ENCODE measurements at regions not wholly inside any gene's neighbourhood (a gene's known extent, or its start where the extent isn't known, plus 50 kb on each side); places are given as distances from the start of the nearest gene placed in this dataset.

DNA sequence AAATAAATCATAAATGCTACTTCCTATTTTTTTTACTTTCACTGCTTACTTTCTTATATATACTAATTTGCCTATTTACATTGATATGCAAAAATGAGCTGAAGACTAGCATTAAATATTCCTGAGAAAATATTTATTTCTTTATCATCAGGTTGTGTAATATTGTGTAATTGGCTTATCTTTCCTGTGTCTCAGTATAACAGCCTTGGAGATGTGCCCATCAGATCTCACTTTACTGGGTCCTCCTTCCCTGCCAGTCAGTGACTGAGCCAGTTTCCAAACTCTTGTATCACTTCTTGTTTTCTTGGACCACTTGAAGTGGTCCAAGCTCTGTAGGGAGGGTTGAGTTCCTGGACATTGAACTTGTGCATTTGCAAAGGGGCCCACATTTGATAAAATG lies 900.0 kb downstream of the LUZP2 start:
- Histone ChIP-seq H3K27me3 (ENCODE audit: control insufficient read depth, insufficient read depth, low read length) (no peaks in the 10 kb centered on the region), H3K36me3 (ENCODE audit: control insufficient read depth, insufficient read depth, low read length) (no peaks in the 10 kb centered on the region), H3K4me3 (ENCODE audit: low read depth, low read length) (no peak overlapping the region)
- DNase-seq (ENCODE audit: low read depth) = no peak
- CTCF ChIA-PET = no interaction called here
- POLR2A ChIA-PET = no interaction called here
- TF ChIP-seq, protein P1, sequence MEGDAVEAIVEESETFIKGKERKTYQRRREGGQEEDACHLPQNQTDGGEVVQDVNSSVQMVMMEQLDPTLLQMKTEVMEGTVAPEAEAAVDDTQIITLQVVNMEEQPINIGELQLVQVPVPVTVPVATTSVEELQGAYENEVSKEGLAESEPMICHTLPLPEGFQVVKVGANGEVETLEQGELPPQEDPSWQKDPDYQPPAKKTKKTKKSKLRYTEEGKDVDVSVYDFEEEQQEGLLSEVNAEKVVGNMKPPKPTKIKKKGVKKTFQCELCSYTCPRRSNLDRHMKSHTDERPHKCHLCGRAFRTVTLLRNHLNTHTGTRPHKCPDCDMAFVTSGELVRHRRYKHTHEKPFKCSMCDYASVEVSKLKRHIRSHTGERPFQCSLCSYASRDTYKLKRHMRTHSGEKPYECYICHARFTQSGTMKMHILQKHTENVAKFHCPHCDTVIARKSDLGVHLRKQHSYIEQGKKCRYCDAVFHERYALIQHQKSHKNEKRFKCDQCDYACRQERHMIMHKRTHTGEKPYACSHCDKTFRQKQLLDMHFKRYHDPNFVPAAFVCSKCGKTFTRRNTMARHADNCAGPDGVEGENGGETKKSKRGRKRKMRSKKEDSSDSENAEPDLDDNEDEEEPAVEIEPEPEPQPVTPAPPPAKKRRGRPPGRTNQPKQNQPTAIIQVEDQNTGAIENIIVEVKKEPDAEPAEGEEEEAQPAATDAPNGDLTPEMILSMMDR (IDR thresholded peaks at IDR 0.05; ENCODE audit: insufficient read depth, low read depth, low read length) = no peak

DNA sequence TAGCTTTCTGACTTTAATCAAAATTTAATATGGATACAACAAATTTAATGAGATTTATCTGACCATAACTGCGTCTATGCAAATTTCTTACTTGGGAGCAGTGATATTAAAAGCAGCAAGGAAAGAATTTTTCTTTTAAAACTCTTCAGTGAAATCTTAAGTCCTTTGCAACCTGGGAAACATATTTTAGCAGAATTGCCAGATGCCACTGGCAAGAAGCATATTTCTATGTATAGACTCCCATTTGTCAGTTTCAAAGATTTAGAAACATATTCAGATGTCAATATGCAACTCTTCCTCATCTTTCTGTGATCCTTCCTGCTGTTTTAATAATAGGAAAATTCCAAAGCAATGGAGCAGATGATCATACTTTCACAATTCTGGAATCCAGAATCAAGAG lies 911.3 kb downstream of the LUZP2 start:
- H3K4me3 ChIP-seq (ENCODE audit: low read depth, low read length) = no peak overlapping the region
- H3K36me3 ChIP-seq (ENCODE audit: control insufficient read depth, insufficient read depth, low read length) = no peaks in the 10 kb centered on the region
- no peak for DNase-seq (ENCODE audit: low read depth)
- no peaks in the 10 kb centered on the region for H3K27me3 ChIP-seq (ENCODE audit: control insufficient read depth, insufficient read depth, low read length)
- ChIA-PET POLR2A (no interaction called here), CTCF (no interaction called here)
- TF ChIP-seq, protein P1 (IDR thresholded peaks at IDR 0.05; ENCODE audit: insufficient read depth, low read depth, low read length) = no peak

DNA sequence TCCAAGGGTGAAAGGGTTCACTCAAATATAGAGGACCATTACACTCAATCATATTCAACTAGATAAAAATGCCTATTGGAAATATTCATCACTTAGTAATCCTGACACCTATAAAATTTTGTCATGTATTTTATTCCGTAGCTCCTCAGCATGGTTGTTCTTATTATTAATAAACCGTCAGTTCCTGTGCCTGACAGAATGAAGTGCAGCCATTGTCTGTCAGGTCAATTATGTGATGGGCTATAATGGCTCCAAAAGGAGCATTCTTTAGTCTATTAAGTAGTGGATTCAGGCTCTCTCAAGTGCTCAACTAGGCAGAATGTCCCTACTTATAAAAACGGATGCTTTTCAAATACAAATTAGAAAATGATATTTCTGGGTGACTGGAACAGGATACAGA lies 916.1 kb upstream of the ANO3 start:
- CTCF ChIA-PET = no interaction called here
- TF ChIP-seq, protein P1 (IDR thresholded peaks at IDR 0.05; ENCODE audit: insufficient read depth, low read depth, low read length) = no peak
- DNase-seq (ENCODE audit: low read depth) = no peak
- no peaks in the 10 kb centered on the region for H3K27me3 ChIP-seq (ENCODE audit: control insufficient read depth, insufficient read depth, low read length)
- H3K4me3 ChIP-seq (ENCODE audit: low read depth, low read length) = no peak overlapping the region
- POLR2A ChIA-PET = no interaction called here
- H3K36me3 ChIP-seq (ENCODE audit: control insufficient read depth, insufficient read depth, low read length) = no peaks in the 10 kb centered on the region

DNA sequence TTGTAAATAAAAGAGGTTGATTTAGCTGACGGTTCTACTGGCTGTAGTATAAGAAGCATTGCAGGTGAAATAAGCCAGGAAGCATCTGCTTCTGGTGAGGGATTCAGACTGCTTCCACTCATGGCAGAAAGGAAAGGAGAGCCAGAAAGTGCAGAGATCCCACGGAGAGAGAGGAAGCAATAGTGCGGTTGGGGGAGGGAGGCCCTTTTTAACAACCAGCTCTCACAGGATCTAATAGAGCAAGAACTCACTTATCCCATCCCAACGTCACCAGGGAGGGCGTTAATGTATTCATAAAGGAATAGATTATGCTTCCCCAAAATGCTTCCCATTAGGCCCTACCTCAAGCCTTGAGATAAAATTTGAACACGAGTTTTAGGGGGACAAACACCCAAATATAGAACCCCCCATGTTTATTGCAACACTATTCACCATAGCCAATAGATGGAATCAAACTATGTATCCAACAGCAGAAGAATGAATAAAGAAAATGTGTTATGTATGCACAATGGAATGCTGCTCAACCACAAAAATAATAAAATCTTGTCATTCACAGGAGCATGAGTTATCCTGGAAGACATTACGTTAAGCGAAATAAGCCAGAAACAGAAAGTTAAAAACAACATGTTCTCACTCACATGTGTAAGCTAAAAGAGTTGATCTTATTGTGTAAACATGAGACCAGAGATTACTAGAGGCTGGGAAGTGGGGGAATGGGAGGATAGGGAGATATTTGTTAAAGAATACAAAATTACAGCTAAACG lies 908.3 kb upstream of the ANO3 start:
- no peak for DNase-seq (ENCODE audit: low read depth)
- CTCF ChIA-PET = no interaction called here
- no peaks in the 10 kb centered on the region for H3K27me3 ChIP-seq (ENCODE audit: control insufficient read depth, insufficient read depth, low read length)

DNA sequence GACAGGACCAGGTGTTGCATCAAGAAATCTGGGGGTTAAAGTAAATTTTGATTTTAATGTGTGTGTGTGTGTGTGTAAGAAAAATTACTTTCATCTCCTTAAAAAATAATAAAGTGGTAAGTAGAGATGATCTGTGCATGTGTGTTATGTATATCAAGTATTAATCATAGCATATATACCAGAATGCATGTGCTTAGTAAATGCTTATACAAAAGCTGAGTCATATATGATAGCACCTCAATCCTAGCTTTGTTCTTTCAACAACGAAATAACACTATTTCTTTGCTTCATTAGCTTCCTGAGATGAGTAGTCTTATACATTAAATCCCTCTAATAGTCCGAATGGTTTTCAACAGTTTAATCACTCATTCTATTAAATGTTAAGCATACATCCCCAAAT lies 899.6 kb upstream of the ANO3 start:
- TF ChIP-seq, protein P1 (IDR thresholded peaks at IDR 0.05; ENCODE audit: insufficient read depth, low read depth, low read length) = no peak
- ChIA-PET CTCF (no interaction called here), POLR2A (no interaction called here)
- H3K27me3 ChIP-seq (ENCODE audit: control insufficient read depth, insufficient read depth, low read length) = no peaks in the 10 kb centered on the region
- no peak overlapping the region for H3K4me3 ChIP-seq (ENCODE audit: low read depth, low read length)
- no peak for DNase-seq (ENCODE audit: low read depth)
- H3K36me3 ChIP-seq (ENCODE audit: control insufficient read depth, insufficient read depth, low read length) = no peaks in the 10 kb centered on the region

More for the DNA sequence above, 908.3 kb upstream of the ANO3 start:
- Histone ChIP-seq H3K4me3 (ENCODE audit: low read depth, low read length) (no peak overlapping the region), H3K36me3 (ENCODE audit: control insufficient read depth, insufficient read depth, low read length) (no peaks in the 10 kb centered on the region)
- TF ChIP-seq, protein P1 (IDR thresholded peaks at IDR 0.05; ENCODE audit: insufficient read depth, low read depth, low read length) = no peak
- POLR2A ChIA-PET = no interaction called here
